HG03175 (cell line): ENCODE measurements at regions not wholly inside any gene's neighbourhood (a gene's known extent, or its start where the extent isn't known, plus 50 kb on each side); places are given as distances from the start of the nearest gene placed in this dataset.

Source experiments
- ATAC-seq: cut with Tn5 transposase; IDR thresholded peaks from one replicate; pipeline ENCODE4 v1.9.1; 2021; ENCODE audit warnings: mild to moderate bottlenecking, moderate library complexity; ENCODE audit not compliant: unreplicated experiment

- ATAC-seq = no peak
Observed at GRCh38 chr9:115597330-115597895, 479.5 kb upstream of the TNC start.

GRCh38 chr9:115598751-115599150, 480.8 kb upstream of the TNC start:
- ATAC-seq = no peak

GRCh38 chr9:115599898-115600297, 481.9 kb upstream of the TNC start:
- ATAC-seq = no peak

- no peak for ATAC-seq
Observed at GRCh38 chr9:115601434-115601833, 483.5 kb upstream of the TNC start.

- ATAC-seq = no peak
Observed at GRCh38 chr9:115604831-115605483, 487.0 kb upstream of the TNC start.

GRCh38 chr9:115606838-115607237, 488.9 kb upstream of the TNC start:
- no peak for ATAC-seq

- no peak for ATAC-seq
Observed at GRCh38 chr9:115614326-115614999, 496.5 kb upstream of the TNC start.

GRCh38 chr9:115615000-115615401, 497.0 kb upstream of the TNC start:
- no peak for ATAC-seq

- no peak for ATAC-seq
Observed at GRCh38 chr9:115615821-115616665, 498.1 kb upstream of the TNC start.

GRCh38 chr9:115616666-115617239, 498.8 kb upstream of the TNC start:
- no peak for ATAC-seq

- no peak for ATAC-seq
Observed at GRCh38 chr9:115625251-115625650, 507.3 kb upstream of the TNC start.

GRCh38 chr9:115625954-115626353, 508.0 kb upstream of the TNC start:
- ATAC-seq = no peak

GRCh38 chr9:115627511-115627910, 509.6 kb upstream of the TNC start:
- no peak for ATAC-seq

GRCh38 chr9:115628426-115628825, 510.5 kb upstream of the TNC start:
- no peak for ATAC-seq

- ATAC-seq = no peak
Observed at GRCh38 chr9:115629879-115630840, 512.2 kb upstream of the TNC start.

- no peak for ATAC-seq
Observed at GRCh38 chr9:115632391-115632790, 514.4 kb upstream of the TNC start.

- ATAC-seq = no peak
Observed at GRCh38 chr9:115633104-115633503, 515.1 kb upstream of the TNC start.

GRCh38 chr9:115635680-115636383, 517.8 kb upstream of the PAPPA start:
- no peak for ATAC-seq

GRCh38 chr9:115636596-115636995, 517.0 kb upstream of the PAPPA start:
- ATAC-seq = no peak
